Kidney (tissue), 13 donors: ENCODE measurements at regions not wholly inside any gene's neighbourhood (a gene's known extent, or its start where the extent isn't known, plus 50 kb on each side); places are given as distances from the start of the nearest gene placed in this dataset.
A peak's percentile ranks its signal among the peaks of the same experiment; 100 is the strongest.

ENCODE experiments used
- DNase-seq, 5 donors: peaks; one replicate each; pipeline ENCODE4 v3.0.0-alpha.2; 2013 to 2020
- FAIRE-seq: peaks from 2 replicates; lab custom pipeline; 2012; peaks lifted over from hg19 to GRCh38; lab: Jason Lieb, UNC
- H3K27ac ChIP-seq, 2 donors: one replicate each; pipeline ENCODE4 v1.7.0; 2013; ENCODE audit warnings: low read depth in 2 of 2, low read length in 2 of 2, inconsistent platforms in 1 of 2
- H3K27me3 ChIP-seq: one replicate; pipeline ENCODE4 v1.7.1; 2013; ENCODE audit warnings: low read length, inconsistent platforms; ENCODE audit not compliant: control insufficient read depth, insufficient read depth
- H3K36me3 ChIP-seq, 3 donors: one replicate each; pipeline versions ENCODE4 v1.7.0 to v1.7.1; 2013; ENCODE audit warnings: low read length in 3 of 3, control low read depth in 1 of 3, inconsistent platforms in 1 of 3; ENCODE audit not compliant: insufficient read depth in 3 of 3, control insufficient read depth in 2 of 3
- H3K4me1 ChIP-seq, 3 donors: one replicate each; pipeline versions ENCODE4 v1.7.0 to v1.7.1; 2013; ENCODE audit warnings: low read length in 3 of 3, inconsistent platforms in 1 of 3, low read depth in 1 of 3; ENCODE audit not compliant: control insufficient read depth in 2 of 3, insufficient read depth in 2 of 3
- H3K4me3 ChIP-seq, 3 donors: one replicate each; pipeline versions ENCODE4 v1.7.0 to v1.8.1; 2013; ENCODE audit warnings: low read length in 3 of 3, control low read depth in 1 of 3, inconsistent platforms in 1 of 3
- H3K9ac ChIP-seq, 3 donors: one replicate each; pipeline versions ENCODE4 v1.7.0 to v1.7.1; 2013; ENCODE audit warnings: low read length in 3 of 3, control low read depth in 1 of 3, inconsistent platforms in 1 of 3
- H3K9me3 ChIP-seq, 3 donors: one replicate each; pipeline versions ENCODE4 v1.7.0 to v1.7.1; 2013; ENCODE audit warnings: low read length in 3 of 3, control low read depth in 1 of 3, inconsistent platforms in 1 of 3; ENCODE audit not compliant: control insufficient read depth in 2 of 3, insufficient read depth in 1 of 3
- CTCF ChIP-seq: IDR thresholded peaks from 3 replicates; pipeline ENCODE4 v1.5.1; 2012; ENCODE audit warnings: mild to moderate bottlenecking, moderate library complexity, borderline replicate concordance; ENCODE audit not compliant: insufficient read depth; ENCODE audit errors: extremely low read depth
- intact Hi-C: fragments of 100-400 bp; cut with DNase I; formaldehyde crosslinking; loops from one replicate; pipeline ENCODE4 v1.11.1; 2022
- donor health status: control.
- donor health status: control.
- donor health status: control.
- donor health status: control.
- donor health status: control.
- donor health status: DM: yes; HTN: yes; CAD: no.
- donor health status: Normal renal cell carcinoma (clear cell type).

GRCh38 chr6:95383878-95384277 is 193.5 kb upstream of the MANEA start:
- intact Hi-C loops: no loop called here
- Histone ChIP-seq H3K27ac (no peak overlapping the region), H3K9ac (no peak overlapping the region), H3K36me3 (no peaks in the 10 kb centered on the region), H3K4me1 (no peaks in the 10 kb centered on the region), H3K27me3 (no peaks in the 10 kb centered on the region), H3K4me3 (no peak overlapping the region), H3K9me3 (no peaks in the 10 kb centered on the region)
- peak in 1 of 5 donors; percentile 51 for DNase-seq
- FAIRE-seq: no peak
- no peak for TF ChIP-seq CTCF

- no peak for TF ChIP-seq CTCF
- H3K36me3 ChIP-seq: no peaks in the 10 kb centered on the region
- no peak overlapping the region for H3K27ac ChIP-seq
- intact Hi-C loops: no loop called here
- no peaks in the 10 kb centered on the region for H3K27me3 ChIP-seq
- DNase-seq (peak in 1 of 5 donors; percentile 51), FAIRE-seq (no peak)
- no peak overlapping the region for H3K9ac ChIP-seq
- no peaks in the 10 kb centered on the region for H3K9me3 ChIP-seq
- no peaks in the 10 kb centered on the region for H3K4me1 ChIP-seq
- no peak overlapping the region for H3K4me3 ChIP-seq
These were observed 192.3 kb upstream of the MANEA start for GRCh38 chr6:95384988-95385387.

DNA sequence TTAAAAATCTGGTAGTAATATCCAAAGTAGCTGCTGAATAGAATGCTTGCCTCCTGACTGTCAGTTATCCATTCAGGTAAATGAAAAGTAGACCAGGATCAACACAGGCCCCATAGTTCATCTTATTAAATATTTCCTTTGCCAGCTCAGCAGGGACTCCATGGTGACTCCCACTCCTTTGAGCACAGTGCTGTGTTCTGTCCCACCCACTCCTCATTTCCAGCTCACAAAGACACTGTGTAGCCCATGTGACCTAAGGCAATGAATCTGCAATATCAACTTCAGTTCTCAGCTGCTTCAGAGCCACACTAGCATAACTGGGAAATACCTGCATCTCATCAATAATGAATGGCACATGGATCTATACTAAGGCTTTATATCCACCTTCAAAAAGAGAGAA is 189.5 kb upstream of the MANEA start:
- no peak for FAIRE-seq
- Histone ChIP-seq H3K4me1 (no peaks in the 10 kb centered on the region), H3K27ac (no peak overlapping the region), H3K9ac (no peak overlapping the region), H3K36me3 (no peaks in the 10 kb centered on the region), H3K9me3 (no peaks in the 10 kb centered on the region), H3K4me3 (no peak overlapping the region), H3K27me3 (no peaks in the 10 kb centered on the region)
- DNase-seq: peak in 1 of 5 donors; percentile 2
- intact Hi-C loops: no loop called here
- TF ChIP-seq CTCF: no peak

DNA sequence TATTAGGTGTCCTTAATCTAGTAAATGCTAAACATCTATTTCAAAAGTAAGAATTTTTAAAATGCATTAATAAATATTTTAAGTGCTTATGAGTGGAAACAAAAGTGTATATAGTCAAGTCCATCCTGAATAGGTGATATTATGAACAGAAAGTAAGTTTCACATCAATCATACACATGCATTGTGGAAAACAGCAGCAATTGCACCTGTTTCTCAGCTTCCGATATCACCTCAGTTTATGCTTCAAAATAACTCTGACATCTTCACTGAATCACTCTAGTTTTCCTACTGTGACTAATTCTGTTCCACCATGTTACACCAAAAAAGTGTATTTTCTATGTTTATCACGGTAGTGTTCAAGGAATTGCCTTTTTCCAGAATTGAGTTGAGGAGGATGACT is 172.6 kb upstream of the MANEA start:
- Histone ChIP-seq H3K27me3 (no peaks in the 10 kb centered on the region), H3K4me1 (no peaks in the 10 kb centered on the region), H3K9ac (no peak overlapping the region), H3K27ac (no peak overlapping the region), H3K4me3 (no peak overlapping the region), H3K36me3 (no peaks in the 10 kb centered on the region), H3K9me3 (no peaks in the 10 kb centered on the region)
- TF ChIP-seq CTCF: no peak
- intact Hi-C loops: no loop called here
- DNase-seq: no peak
- no peak for FAIRE-seq
